Stimulated activated CD8-positive, alpha-beta memory T cell treated with anti-CD3 and anti-CD28 coated beads, Interleukin-2, amount 100 ng/mL, for 48 hours (primary cell): ENCODE measurements at regions not wholly inside any gene's neighbourhood (a gene's known extent, or its start where the extent isn't known, plus 50 kb on each side); places are given as distances from the start of the nearest gene placed in this dataset.

ENCODE experiments used
- DNase-seq, 2 donors: peaks; one replicate each; pipeline ENCODE4 v3.0.0-alpha.2; 2020; ENCODE audit warnings: low read depth in 2 of 2

- DNase-seq: no peak
Measured at GRCh38 chr9:73459817-73460216, 308.2 kb downstream of the ANXA1 start.

GRCh38 chr9:73468716-73469115 lies 317.1 kb downstream of the ANXA1 start:
- no peak for DNase-seq

GRCh38 chr9:73470766-73471165 lies 319.1 kb downstream of the ANXA1 start:
- no peak for DNase-seq

GRCh38 chr9:73474002-73474600 lies 322.4 kb downstream of the ANXA1 start:
- no peak for DNase-seq

- no peak for DNase-seq
Measured at GRCh38 chr9:73474625-73475024, 323.0 kb downstream of the ANXA1 start.

- DNase-seq: no peak
Measured at GRCh38 chr9:73494894-73495293, 343.2 kb downstream of the ANXA1 start.

GRCh38 chr9:73497796-73498195 lies 346.1 kb downstream of the ANXA1 start:
- no peak for DNase-seq

- no peak for DNase-seq
Measured at GRCh38 chr9:73515216-73515615, 363.6 kb downstream of the ANXA1 start.

GRCh38 chr9:73523391-73523790 lies 371.7 kb downstream of the ANXA1 start:
- no peak for DNase-seq

- no peak for DNase-seq
Measured at GRCh38 chr9:73525350-73525749, 373.7 kb downstream of the ANXA1 start.

GRCh38 chr9:73527521-73527920 lies 375.9 kb downstream of the ANXA1 start:
- no peak for DNase-seq

- no peak for DNase-seq
Measured at GRCh38 chr9:73528926-73529325, 377.3 kb downstream of the ANXA1 start.

- DNase-seq: no peak
Measured at GRCh38 chr9:73529666-73530065, 378.0 kb downstream of the ANXA1 start.

GRCh38 chr9:73531051-73531532 lies 379.4 kb downstream of the ANXA1 start:
- no peak for DNase-seq

- DNase-seq: no peak
Measured at GRCh38 chr9:73531658-73532057, 380.0 kb downstream of the ANXA1 start.

- DNase-seq: no peak
Measured at GRCh38 chr9:73532985-73533384, 381.3 kb downstream of the ANXA1 start.

- no peak for DNase-seq
Measured at GRCh38 chr9:73536403-73536802, 384.7 kb downstream of the ANXA1 start.

GRCh38 chr9:73537561-73537960 lies 385.9 kb downstream of the ANXA1 start:
- DNase-seq: no peak

- no peak for DNase-seq
Measured at GRCh38 chr9:73539881-73540390, 388.3 kb downstream of the ANXA1 start.

- no peak for DNase-seq
Measured at GRCh38 chr9:73541923-73542322, 390.3 kb downstream of the ANXA1 start.

GRCh38 chr9:73543727-73544126 lies 392.1 kb downstream of the ANXA1 start:
- no peak for DNase-seq

- DNase-seq: no peak
Measured at GRCh38 chr9:73548201-73548600, 396.5 kb downstream of the ANXA1 start.

GRCh38 chr9:73549991-73550390 lies 398.3 kb downstream of the ANXA1 start:
- no peak for DNase-seq

GRCh38 chr9:73553295-73553694 lies 401.6 kb downstream of the ANXA1 start:
- no peak for DNase-seq
